H1 (cell line): ENCODE measurements at regions not wholly inside any gene's neighbourhood (a gene's known extent, or its start where the extent isn't known, plus 50 kb on each side); places are given as distances from the start of the nearest gene placed in this dataset.

ENCODE experiments used
- ASH2L ChIP-seq: fragments of 200-600, 300-600 bp; sonication (generic); IDR thresholded peaks from one replicate; pipeline ENCODE4 v1.7.1; 2017; ENCODE audit warnings: low read length
- EZH2 ChIP-seq: fragments of 200-600 bp; sonication (generic); IDR thresholded peaks from 2 replicates; pipeline ENCODE4 v1.7.1; 2012; ENCODE audit warnings: low read depth, mild to moderate bottlenecking, moderate library complexity, low read length, inconsistent platforms; ENCODE audit not compliant: severe bottlenecking
- JUND ChIP-seq: IDR thresholded peaks from 2 replicates; pipeline ENCODE4 v1.6.1; 2011; ENCODE audit warnings: mild to moderate bottlenecking, improper control_type of control experiment, low read length
- POLR2A ChIP-seq, 2 experiments: IDR thresholded peaks; 1 replicate in 1 of 2; 2 replicates in 1 of 2; pipeline ENCODE4 v1.6.1; 2011; ENCODE audit warnings: low read depth in 2 of 2, low read length in 2 of 2, mild to moderate bottlenecking in 2 of 2; ENCODE audit errors: control extremely low read depth in 1 of 2
- RBBP5 ChIP-seq: IDR thresholded peaks from 2 replicates; pipeline ENCODE4 v1.7.1; 2012; ENCODE audit warnings: low read depth, mild to moderate bottlenecking, inconsistent platforms, low read length, moderate library complexity, borderline replicate concordance
- RFX5 ChIP-seq: IDR thresholded peaks from 2 replicates; pipeline ENCODE4 v1.6.1; 2011; ENCODE audit warnings: low read depth, low read length, improper control_type of control experiment, borderline replicate concordance
- TF ChIP-seq, protein P1 (sequence below): IDR thresholded peaks from 2 replicates; pipeline ENCODE4 v1.6.1; 2012; ENCODE audit warnings: low read length, inconsistent platforms

DNA sequence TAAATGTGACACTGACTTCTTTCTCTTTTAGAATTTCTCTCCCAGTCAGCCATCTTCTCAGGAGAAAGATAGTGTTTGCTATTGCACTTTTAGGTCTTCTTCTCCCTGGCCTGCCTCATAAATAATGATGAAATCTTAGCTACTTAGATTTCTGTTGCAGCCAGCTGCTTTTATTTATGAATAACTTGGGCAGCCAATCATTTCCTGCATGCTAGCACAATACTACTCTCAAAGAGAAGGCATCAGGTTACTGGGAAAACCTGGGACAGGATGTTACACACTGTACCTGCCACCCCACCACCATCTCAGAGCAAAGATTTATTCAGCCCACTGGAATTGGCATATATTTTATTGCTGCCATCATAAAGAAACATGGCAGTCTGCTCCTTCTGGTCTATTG lies 266.6 kb downstream of the PRELID2 start:
- TF ChIP-seq, protein P1, sequence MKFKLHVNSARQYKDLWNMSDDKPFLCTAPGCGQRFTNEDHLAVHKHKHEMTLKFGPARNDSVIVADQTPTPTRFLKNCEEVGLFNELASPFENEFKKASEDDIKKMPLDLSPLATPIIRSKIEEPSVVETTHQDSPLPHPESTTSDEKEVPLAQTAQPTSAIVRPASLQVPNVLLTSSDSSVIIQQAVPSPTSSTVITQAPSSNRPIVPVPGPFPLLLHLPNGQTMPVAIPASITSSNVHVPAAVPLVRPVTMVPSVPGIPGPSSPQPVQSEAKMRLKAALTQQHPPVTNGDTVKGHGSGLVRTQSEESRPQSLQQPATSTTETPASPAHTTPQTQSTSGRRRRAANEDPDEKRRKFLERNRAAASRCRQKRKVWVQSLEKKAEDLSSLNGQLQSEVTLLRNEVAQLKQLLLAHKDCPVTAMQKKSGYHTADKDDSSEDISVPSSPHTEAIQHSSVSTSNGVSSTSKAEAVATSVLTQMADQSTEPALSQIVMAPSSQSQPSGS: no peak
- no peak for TF ChIP-seq RBBP5
- no peak for TF ChIP-seq RFX5
- no peak for TF ChIP-seq EZH2
- TF ChIP-seq POLR2A (IDR thresholded peaks at IDR 0.05; ENCODE audit: control extremely low read depth in 1 of 2, low read depth in 2 of 2, low read length in 2 of 2): no peak
- no peak for TF ChIP-seq JUND
- TF ChIP-seq ASH2L: no peak
